H4 (cell line): ENCODE measurements at regions not wholly inside any gene's neighbourhood (a gene's known extent, or its start where the extent isn't known, plus 50 kb on each side); places are given as distances from the start of the nearest gene placed in this dataset.

Experiments
- DNase-seq: peaks from one replicate; pipeline ENCODE4 v3.0.0-alpha.2; 2015; ENCODE audit warnings: low spot score

DNA sequence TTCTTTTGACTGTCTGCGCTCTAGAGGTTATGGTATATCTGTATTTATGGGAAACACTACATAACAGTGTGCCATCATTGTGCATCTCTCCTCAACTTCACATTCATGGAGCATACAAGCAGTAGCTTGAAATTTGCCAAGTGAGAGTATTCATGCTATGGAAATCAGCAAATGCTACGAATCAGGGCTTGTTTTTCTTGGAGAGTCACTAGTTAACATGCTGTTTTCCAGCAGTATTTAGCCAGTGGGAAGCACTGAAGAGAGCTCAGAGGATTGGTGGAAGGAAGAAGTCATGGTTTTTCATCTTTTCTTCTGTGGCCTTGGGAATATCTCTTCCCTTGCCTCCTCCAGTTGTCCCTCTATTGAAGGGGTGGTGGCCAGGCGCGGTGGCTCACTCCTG, 303.0 kb downstream of the PSAT1 start:
- no peak for DNase-seq

DNA sequence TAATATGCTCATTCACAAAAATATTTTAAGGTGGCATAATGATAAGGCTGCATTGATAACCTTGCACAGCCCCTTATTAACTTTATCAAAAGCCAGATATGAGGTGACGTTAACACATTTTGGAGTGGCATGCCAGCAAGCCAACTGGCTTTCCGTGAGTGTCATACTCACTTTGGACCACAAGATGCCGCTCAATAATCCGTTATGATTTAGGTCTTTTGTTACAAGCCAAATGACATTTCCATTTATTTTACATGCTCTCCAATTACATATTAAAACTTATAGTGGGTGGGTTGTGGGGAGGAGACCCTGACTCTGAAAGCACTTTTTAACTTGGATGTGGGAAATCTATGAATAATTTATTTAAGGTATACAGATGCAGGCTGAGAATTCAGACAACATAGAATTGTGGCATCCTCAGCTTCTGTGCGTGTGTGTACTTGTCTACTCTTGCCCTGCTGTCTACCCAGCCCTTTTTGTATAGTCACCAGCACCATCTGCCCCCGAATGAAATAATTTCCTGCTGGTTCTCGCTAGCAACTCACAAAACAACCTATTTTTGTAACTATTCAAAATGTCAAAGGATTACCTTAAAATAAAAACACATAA, 305.1 kb downstream of the PSAT1 start:
- peak; percentile 44 for DNase-seq

DNA sequence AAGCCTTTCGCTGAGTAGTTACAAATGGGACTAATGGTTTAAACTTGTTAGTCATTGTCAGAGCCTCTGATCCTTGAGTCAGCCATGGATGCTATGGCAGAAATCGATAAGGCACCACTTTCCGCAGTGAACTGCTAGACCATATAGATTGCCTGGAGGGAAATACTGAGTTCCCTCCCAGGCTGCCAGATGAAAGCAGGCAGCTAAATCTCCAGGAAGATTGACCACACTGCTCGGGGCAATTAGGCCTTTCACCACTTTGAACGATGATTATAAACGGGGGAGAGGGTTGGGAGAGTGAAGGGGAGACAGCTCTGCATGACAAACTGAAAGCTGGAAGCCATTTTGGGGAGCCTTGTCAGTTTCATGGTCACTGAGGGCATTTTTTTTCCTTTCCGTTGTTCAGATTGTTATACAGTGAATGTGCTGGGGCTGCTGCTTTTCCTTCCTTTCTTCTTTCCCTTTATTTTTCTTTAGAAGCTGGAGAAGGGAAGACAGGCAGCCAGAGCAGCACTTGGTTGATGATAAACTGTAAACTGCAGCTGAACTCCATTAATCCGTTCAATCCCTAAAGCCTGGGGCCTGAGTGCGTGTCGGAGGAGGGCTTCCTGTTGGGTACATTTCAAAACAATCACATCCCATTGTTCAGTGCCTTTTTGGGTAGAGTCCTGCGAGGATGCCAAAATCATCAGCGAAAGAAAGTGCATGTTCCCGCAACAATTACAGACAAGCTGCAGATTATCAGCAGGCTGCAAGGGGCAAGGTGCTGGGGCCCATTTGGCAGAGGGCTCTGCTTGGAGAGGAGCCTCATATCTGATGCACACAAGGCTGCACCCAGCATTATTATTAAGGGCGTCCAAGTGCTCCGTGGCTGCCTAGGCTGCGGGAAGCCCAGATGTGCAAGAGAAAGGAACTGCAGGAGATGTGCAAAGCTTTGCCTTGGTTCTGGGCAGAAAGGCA, 308.4 kb downstream of the PSAT1 start:
- DNase-seq, result no peak

DNA sequence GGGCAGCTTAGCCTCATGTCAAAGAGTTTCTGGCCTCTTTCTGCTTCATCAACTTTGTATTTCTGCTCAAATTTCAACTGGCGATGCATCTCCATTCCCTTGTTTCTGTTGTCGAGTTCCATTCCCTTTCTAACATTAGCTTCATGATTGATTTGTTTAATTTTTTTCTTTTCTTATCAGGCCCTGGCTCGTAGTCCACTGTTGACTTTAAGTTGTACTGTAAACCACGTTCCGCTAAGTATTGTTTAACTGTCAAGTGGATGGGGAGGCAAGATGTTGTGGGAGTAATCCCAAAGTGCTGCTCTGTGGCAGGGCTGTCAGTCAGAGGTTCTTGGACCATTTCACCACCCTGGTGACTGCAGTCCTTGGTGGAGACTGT, 309.1 kb downstream of the PSAT1 start:
- no peak for DNase-seq

DNA sequence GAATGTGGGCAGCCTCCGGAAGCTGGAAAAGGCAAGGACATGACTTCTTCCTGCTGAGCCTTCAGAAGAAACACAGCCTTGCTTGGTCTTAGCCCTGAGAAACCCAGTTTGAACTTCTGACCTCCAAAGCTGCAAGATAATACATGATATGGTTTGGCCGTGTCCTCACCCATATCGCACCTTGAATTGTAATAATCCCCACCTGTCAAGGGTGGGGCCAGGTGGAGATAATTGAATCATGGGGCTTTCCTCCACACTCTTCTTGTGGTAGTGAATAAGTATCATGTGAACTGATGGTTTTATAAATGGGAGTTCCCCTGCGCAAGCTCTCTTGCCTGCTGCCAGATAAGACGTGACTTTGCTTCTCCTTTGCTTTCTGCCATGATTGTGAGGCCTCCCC, 310.9 kb downstream of the PSAT1 start:
- no peak for DNase-seq

DNA sequence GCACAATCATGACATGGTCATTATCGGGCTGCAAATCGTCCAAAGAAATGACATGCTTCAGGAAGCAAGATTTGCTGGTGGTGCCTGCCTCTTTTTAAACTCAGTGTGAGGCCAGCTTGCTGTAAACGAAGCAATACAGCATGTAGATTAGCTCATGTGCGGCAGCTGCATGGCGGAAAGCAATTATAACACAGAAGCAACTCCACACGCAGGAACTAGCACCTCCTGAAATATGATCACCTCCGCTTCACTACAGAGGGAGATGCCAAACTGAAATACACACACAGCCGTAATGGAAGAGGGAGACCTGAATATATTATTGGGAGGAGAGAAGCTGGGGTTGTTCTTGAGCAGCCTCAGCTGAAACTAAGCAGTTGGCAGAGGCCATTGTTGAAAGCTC, 312.5 kb downstream of the PSAT1 start:
- DNase-seq, result no peak

DNA sequence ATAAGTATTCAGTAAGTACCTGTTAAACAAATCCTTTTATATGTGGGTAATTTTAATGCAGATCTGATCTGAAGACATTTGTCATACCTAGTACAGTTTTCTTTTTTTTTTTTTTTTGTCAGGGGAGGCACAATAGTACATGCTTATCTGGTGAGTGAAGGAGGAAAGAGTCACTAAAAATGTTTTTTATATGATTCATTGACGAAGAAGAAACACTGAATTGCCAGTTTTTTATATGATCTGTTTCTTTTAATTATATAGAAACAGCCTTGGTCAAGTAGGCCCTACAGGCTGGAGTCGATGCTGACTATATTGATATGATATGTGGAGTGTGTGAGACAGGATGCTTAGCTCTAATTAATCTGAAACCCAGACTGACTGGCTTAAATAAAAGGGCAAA, 315.2 kb downstream of the PSAT1 start:
- DNase-seq, result no peak

DNA sequence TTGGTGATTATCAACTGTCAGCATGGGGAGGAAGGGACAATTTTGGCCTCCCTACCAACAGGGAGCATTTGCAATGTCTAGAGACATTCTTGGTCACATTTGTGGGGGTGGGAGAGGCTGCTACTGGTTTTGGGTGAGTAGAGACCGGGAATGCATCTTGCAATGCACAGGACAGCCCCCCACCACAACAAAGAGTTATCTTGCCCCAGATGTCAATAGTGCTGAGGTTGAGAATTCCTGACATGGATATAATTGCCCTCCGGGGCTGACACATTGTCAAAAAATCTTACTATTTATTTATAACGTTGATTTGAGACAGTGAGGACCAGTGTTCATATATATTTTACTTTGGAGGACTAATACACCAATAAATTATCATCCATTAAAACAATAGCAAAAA, 316.1 kb downstream of the PSAT1 start:
- no peak for DNase-seq

DNA sequence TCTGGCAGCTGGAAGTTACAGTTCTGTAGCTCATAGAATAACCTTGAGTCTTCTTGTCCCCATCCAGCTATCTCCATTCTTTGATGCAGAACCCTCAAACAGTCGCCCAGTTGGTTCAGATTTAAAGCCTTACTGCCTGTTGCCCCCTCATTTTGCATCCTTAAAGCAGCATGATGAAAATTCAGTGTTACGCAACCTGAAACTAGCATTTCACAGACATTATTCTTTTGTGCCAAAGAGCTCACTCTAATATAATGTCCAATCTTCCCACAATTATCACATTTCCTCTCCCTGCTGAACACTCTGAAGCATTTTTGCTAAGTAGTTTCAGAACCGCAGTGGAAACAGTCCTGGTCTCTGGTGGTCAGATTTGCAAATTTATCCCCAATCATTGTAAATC, 318.0 kb downstream of the PSAT1 start:
- no peak for DNase-seq

DNA sequence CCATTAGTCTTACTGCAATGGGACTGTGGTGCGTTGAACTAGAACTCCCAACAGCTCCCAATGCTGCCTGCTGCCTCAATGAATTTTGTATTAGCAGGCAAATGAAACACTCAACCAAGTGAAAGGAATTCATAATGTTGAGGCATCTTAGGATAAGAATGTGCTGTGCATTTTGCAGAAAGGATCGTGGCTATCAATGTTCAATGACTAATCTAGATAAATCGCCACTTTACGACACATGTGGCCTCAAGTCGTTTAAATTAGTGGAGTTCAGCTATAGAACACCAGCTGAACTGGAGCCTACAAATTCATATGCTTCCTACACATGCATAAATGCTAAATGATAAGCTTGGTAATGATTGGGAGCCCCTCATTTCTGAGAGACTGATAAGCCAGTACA, 318.4 kb downstream of the PSAT1 start:
- no peak for DNase-seq

DNA sequence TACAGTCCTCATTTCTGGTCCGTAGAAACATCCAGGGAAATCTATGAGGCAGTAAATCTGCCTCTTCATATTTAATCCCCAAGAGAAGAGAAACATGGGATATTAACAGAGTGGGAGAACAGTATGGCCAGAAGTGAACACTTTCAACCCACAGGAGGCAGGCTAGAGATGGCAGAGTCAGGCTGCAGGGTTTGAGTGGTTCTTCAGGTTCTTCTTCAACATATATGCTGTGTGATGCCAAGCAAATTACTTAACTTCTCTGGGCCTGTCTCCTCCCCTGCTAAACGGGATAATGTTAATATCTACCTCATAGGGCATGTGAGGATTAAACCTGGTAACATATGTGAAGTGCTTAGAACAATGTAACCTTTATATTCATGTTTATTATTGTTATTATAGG, 321.8 kb downstream of the PSAT1 start:
- no peak for DNase-seq

DNA sequence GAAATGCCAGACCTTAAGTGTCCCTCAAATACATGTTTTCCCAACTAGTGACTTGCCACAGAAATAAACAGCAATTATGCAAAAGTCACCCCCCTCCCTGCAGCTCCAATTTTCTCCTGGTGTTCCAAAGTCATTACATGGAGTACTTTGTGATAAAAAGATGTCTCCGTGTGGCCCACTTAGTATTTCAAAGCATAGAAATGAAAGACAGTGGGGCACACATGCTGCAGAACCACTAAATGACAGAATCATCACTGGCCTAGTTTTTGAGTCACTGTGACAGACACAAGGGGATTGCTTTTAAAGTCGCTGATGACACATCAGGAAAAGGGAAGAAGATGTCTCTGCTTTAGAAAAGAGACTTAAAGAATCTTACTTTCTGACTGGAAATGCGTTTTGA, 323.4 kb downstream of the PSAT1 start:
- no peak for DNase-seq

DNA sequence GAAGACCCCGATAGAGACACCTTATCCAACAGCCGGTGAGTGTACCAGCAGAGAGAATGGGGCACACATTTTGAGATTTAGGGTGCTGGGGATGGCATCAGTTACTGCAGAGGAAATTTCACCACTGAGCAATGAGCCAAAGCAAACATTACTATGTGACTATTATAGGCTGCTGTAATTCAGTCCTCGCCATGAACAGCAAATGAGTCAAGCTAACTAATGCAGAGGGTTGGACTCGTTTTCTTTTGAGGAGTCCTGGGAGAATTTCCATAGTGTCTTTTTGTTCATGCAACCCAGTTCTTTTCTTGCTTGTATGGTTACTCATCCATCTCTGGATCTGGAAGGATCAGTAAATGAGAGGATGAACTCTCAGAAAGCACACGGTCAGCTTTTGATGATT, 323.8 kb downstream of the PSAT1 start:
- DNase-seq, result no peak

DNA sequence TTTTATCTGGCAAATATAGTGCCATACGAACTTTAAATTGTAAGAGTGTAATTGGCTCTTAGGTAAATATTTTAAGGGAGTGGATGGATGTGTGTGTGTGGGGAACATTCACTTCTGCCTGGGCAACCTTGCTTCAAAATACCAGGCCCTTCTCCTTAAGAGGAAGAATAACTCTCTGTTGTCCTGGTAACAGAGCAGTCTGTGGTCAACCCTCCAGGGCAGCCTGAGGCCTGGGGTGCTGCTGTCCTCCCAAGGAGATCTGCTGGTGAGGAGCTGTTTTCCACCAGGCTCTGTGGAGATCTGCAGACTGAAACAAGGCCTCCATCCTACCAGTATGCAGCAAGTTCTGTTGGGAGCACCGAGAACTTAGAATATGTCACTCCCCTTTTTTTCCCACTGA, 325.2 kb downstream of the PSAT1 start:
- no peak for DNase-seq

DNA sequence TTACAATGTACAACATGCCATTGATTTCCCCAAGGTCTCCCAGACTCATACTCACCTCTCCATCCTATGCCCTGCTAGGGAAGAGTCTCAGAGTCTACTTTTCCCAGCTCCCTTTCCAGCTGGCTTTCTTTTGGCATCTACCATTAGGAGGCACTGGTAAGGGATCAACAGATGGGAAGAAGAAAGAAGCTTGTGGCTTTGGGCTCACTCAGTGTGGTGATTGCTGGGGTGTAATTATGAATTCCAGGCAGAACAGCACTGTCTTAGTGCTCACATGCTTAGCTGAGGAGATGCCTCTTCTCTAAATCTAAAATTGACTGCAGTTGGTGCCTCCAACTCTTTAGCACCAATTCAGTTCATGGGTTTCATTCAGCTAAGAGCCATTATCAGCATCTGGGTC, 330.0 kb downstream of the PSAT1 start:
- no peak for DNase-seq

DNA sequence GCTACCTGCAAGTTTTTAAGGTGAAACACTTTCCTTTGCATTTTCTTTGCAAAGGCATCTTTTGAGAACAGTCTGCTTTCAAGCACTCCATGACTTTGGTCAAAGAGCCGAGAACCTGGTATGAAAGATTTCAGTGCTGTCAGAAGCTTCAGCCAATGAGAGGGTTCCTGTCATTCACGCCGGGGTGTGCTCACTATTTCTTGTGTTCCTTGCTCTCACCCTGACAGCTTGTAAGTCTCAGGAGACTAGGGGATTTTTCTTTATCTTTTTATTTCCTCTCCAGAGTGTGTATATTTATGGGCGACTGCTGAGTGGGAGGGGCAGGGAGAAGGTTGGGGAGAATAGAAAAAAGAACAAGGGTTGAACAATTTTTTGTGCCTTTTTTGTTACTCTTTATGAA, 334.0 kb downstream of the PSAT1 start:
- DNase-seq, result no peak

DNA sequence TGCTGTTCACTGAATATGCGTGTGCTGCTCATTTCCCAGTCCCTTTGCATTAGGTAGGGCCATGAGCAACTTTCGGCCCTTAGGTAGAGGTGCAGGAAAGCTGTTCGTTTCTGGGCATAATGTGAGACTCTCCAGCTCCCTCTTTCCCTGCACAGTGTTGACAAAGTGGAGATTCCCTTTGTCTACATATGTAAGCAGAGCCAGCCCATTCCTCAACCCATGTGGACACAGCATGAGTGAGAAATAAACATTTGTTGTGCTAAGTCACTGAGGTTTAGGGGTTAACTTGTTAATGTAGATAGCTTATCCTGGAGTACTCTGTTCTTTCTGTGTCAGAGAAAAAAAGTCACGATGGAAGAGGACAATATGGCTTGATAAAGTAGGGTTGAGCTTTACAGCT, 343.8 kb downstream of the PSAT1 start:
- no peak for DNase-seq

DNA sequence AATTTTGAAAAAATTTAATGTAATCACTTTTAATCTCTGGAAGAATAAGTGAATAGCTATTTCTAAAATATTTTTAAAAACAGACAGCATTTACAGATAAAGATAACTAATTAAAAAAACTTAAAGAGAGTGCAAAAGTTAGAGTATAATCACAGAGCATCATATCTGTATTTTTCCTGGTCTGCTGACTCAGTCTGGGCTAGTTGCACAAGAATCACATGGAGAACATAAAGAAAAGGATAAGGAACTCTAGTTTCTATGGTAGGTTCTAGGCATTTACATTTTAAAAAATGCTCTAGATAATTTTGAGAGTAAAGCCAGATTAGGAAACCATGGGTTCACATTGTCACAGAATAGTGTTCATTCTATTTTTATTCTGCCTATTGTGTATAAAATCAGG, 347.4 kb downstream of the PSAT1 start:
- DNase-seq, result no peak

DNA sequence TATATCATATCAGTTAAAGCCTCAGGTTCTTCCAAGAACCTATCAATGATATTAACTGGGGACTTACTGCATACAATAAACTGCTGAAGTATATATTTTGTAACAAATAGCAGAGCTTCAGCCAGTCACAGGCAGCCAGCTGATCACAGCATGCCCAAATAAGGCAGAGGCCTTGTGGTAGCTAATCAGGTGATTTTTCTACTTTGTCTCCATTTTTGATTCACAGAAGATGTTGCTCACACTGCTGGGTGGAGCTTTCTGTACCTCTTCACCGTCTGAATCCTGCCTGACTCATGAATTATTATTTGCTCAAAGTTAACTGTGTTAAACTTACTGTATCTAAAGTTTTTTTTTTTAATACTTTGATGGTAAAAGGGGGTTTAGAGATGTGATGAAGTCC, 357.4 kb downstream of the PSAT1 start:
- DNase-seq, result no peak

DNA sequence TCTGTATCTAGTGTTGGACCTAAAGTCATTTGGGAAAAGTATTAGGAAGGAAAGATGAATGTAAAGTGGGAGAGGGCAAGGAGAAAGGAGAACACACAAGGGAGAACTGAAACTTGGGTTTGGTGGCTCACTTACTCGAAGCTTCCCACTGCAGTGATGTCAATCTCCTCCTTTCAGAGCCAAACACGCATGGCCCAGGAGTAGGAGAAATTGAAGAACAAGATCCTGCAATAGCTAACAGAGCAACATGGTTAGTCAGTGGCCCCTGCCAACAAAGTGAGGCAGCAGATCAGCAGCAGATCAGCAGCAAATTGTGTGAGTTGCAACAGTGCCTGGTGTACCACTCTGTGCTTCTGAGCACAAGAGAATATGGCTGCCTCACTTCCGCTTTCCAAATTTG, 366.4 kb downstream of the PSAT1 start:
- no peak for DNase-seq

DNA sequence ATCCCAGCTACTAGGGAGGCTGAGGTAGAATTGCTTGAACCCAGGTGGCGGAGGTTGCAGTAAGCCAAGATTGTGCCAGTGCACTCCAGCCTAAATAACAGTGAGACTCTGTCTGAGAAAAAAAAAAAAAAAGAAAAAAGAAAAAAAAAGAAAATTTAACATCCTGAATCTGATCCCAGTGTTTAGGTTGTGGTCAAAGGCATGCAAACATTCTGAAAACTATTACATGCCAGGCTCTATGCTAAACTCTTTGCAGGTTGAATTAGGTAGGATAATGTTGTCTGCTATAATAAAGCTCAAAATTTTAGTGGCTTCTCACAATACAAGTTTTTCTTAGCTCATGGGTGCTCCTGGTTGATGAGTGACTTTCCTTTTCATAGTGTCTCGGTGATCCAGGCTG, 367.4 kb downstream of the PSAT1 start:
- peak; percentile 30 for DNase-seq

DNA sequence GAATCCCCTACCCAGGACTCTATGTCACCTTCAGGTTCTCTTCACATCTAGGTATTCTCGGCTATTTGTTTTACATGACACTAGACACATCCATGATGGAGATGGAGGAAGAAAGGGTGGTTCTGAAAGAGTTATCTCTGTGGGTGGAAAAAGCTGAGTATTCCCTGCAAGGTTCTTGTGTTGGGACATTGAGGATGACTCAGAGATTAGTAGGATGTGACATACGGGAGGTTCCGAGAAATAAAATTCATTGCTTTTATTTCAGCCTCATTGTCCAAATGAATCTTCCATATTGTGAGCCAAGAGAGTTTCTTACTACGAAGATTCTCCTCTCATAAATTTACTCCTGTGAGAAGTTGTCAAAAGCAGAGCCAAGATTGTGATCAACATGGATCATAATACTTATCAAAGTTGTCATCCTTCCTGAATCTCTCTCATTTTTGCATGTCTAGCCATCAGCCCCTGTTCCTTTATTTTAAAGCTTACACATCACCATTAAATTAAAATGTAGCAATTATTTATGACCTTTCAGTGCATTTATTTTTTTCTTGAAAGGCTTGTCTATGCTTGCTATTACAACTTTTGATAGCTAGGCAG, 370.0 kb downstream of the PSAT1 start:
- DNase-seq, result no peak

DNA sequence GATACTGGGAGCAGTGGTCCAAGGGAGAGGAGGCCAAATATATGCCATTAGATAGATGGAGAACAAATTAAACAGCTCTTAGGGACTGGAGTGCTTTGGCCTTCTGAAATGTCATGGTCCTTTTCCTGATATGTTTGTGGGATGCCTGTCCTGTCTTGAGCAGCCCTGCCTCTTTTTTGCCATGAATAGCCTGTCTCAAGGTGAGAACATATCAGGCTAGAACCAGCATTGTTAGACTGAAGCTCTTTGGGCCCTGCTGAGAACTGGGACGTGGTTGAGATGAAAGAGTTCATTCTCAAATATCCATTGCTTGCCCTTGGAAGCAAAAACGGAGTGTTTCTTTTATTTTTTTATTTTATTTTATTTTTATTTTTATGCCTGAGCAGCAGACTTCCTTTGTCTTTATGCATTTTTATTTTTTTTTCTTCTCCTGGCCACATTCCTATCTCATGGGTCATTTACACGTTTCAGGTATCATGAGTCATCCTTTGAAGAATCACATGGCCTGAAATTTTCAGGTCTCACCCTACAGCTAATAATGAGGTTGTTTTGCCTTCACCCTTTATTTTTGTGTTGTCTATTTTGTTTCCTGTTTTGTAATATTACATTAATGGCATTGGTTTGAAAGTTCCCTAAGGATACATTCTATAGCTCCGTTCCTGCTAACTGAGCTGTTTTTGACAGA, 371.4 kb downstream of the PSAT1 start:
- DNase-seq, result no peak
